ENCODE measurements at regions not wholly inside any gene's neighbourhood (a gene's known extent, or its start where the extent isn't known, plus 50 kb on each side); places are given as distances from the start of the nearest gene placed in this dataset.
"Not testable (repeated sequence)": the region's sequence is repeated elsewhere in the genome, so short reads cannot be mapped to it uniquely, and the experiment has no call there.

GRCh38 chr10:31130406-31130805, 98.7 kb upstream of the ZNF438 start:
- peaks cover 32% of the 10 kb centered on the region for H3K4me1 Mint-ChIP-seq
- no peak for DNase-seq
- H3K36me3 Mint-ChIP-seq (ENCODE audit: low read depth) = no peaks in the 10 kb centered on the region
- H3K9me3 Mint-ChIP-seq = no peaks in the 10 kb centered on the region
- no peak overlapping the region for H3K27ac Mint-ChIP-seq
- intact Hi-C loops (cut with micrococcal nuclease) = loop anchor here (10.0 kb wide), 4 partner anchors 46 to 696 kb away; partner anchors contain the start of gene MAP3K8
- H3K27me3 Mint-ChIP-seq = no peaks in the 10 kb centered on the region
- no peak overlapping the region for H3K4me3 Mint-ChIP-seq

- intact Hi-C loops (cut with micrococcal nuclease) = loop anchor here (10.0 kb wide), 4 partner anchors 46 to 696 kb away; partner anchors contain the start of gene MAP3K8
- H3K9me3 Mint-ChIP-seq = no peaks in the 10 kb centered on the region
- peaks cover 37% of the 10 kb centered on the region for H3K4me1 Mint-ChIP-seq
Measured at GRCh38 chr10:31131251-31131650, 99.6 kb upstream of the ZNF438 start.

GRCh38 chr10:31132681-31133244, 101.1 kb upstream of the ZNF438 start:
- no peak for DNase-seq
- H3K27ac Mint-ChIP-seq = peak overlapping the region; percentile 98
- no peaks in the 10 kb centered on the region for H3K9me3 Mint-ChIP-seq
- H3K36me3 Mint-ChIP-seq (ENCODE audit: low read depth) = no peaks in the 10 kb centered on the region
- H3K27me3 Mint-ChIP-seq = no peaks in the 10 kb centered on the region
- H3K4me3 Mint-ChIP-seq = peak overlapping the region; percentile 87
- H3K4me1 Mint-ChIP-seq = peaks cover 42% of the 10 kb centered on the region
- intact Hi-C loops (cut with micrococcal nuclease) = loop anchor here (10.0 kb wide), 4 partner anchors 48 to 698 kb away; partner anchors contain the start of gene MAP3K8

More at GRCh38 chr10:31131251-31131650, 99.6 kb upstream of the ZNF438 start:
- H3K27me3 Mint-ChIP-seq = no peaks in the 10 kb centered on the region
- H3K36me3 Mint-ChIP-seq (ENCODE audit: low read depth) = no peaks in the 10 kb centered on the region
- H3K27ac Mint-ChIP-seq = no peak overlapping the region
- DNase-seq = no peak
- H3K4me3 Mint-ChIP-seq = no peak overlapping the region

GRCh38 chr10:31133251-31133791, 101.7 kb upstream of the ZNF438 start:
- Mint-ChIP-seq H3K4me1 (peaks cover 43% of the 10 kb centered on the region), H3K36me3 (ENCODE audit: low read depth) (no peaks in the 10 kb centered on the region), H3K27ac (peak overlapping the region; percentile 98), H3K27me3 (no peaks in the 10 kb centered on the region), H3K4me3 (peak overlapping the region; percentile 87), H3K9me3 (no peaks in the 10 kb centered on the region)
- no peak for DNase-seq
- intact Hi-C loops (cut with micrococcal nuclease) = loop anchor here (10.0 kb wide), 4 partner anchors 49 to 699 kb away; partner anchors contain the start of gene MAP3K8

- Mint-ChIP-seq H3K27ac (peak overlapping the region; percentile 98), H3K4me1 (peaks cover 43% of the 10 kb centered on the region), H3K27me3 (no peaks in the 10 kb centered on the region), H3K4me3 (peak overlapping the region; percentile 87), H3K36me3 (ENCODE audit: low read depth) (no peaks in the 10 kb centered on the region), H3K9me3 (no peaks in the 10 kb centered on the region)
- peak; percentile 85 for DNase-seq
- intact Hi-C loops (cut with micrococcal nuclease) = loop anchor here (1.0 to 10.0 kb wide), 9 partner anchors 8 to 699 kb away; partner anchors contain the start of gene MAP3K8
Measured at GRCh38 chr10:31133792-31134310, 102.2 kb upstream of the ZNF438 start.

- H3K27me3 Mint-ChIP-seq = no peaks in the 10 kb centered on the region
- H3K27ac Mint-ChIP-seq = peak overlapping the region; percentile 98
- no peaks in the 10 kb centered on the region for H3K9me3 Mint-ChIP-seq
- H3K36me3 Mint-ChIP-seq (ENCODE audit: low read depth) = no peaks in the 10 kb centered on the region
- DNase-seq = peak; percentile 79
- H3K4me1 Mint-ChIP-seq = peaks cover 42% of the 10 kb centered on the region
- peak overlapping the region; percentile 87 for H3K4me3 Mint-ChIP-seq
- intact Hi-C loops (cut with micrococcal nuclease) = loop anchor here (1.0 to 10.0 kb wide), 9 partner anchors 8 to 700 kb away; partner anchors contain the start of gene MAP3K8
Measured at GRCh38 chr10:31134311-31134952, 102.8 kb upstream of the ZNF438 start.

GRCh38 chr10:31135171-31135570, 103.5 kb upstream of the ZNF438 start:
- no peaks in the 10 kb centered on the region for H3K36me3 Mint-ChIP-seq (ENCODE audit: low read depth)
- H3K27me3 Mint-ChIP-seq = no peaks in the 10 kb centered on the region
- peak overlapping the region; percentile 98 for H3K27ac Mint-ChIP-seq
- intact Hi-C loops (cut with micrococcal nuclease) = loop anchor here (2.0 to 10.0 kb wide), 5 partner anchors 50 to 700 kb away; partner anchors contain the start of gene MAP3K8
- DNase-seq = no peak
- H3K9me3 Mint-ChIP-seq = no peaks in the 10 kb centered on the region
- H3K4me3 Mint-ChIP-seq = peak overlapping the region; percentile 87
- H3K4me1 Mint-ChIP-seq = peaks cover 42% of the 10 kb centered on the region

GRCh38 chr10:31135791-31136190, 104.1 kb upstream of the ZNF438 start:
- not testable (repeated sequence) for H3K27me3 Mint-ChIP-seq; H3K36me3 Mint-ChIP-seq (ENCODE audit: low read depth); H3K9me3 Mint-ChIP-seq; DNase-seq
- H3K27ac Mint-ChIP-seq = peak overlapping the region; percentile 98
- intact Hi-C loops (cut with micrococcal nuclease) = loop anchor here (1.0 to 10.0 kb wide), 6 partner anchors 51 to 701 kb away; partner anchors contain the start of gene MAP3K8
- peak overlapping the region; percentile 7 for H3K4me3 Mint-ChIP-seq
- peaks cover 42% of the 10 kb centered on the region for H3K4me1 Mint-ChIP-seq

GRCh38 chr10:31136386-31136785, 104.7 kb upstream of the ZNF438 start:
- peaks cover 42% of the 10 kb centered on the region for H3K4me1 Mint-ChIP-seq
- no peak for DNase-seq
- peak overlapping the region; percentile 7 for H3K4me3 Mint-ChIP-seq
- H3K27me3 Mint-ChIP-seq = no peaks in the 10 kb centered on the region
- H3K27ac Mint-ChIP-seq = peak overlapping the region; percentile 98
- intact Hi-C loops (cut with micrococcal nuclease) = loop anchor here (1.0 to 10.0 kb wide), 5 partner anchors 52 to 702 kb away; partner anchors contain the start of gene MAP3K8
- H3K36me3 Mint-ChIP-seq (ENCODE audit: low read depth) = no peaks in the 10 kb centered on the region
- no peaks in the 10 kb centered on the region for H3K9me3 Mint-ChIP-seq

GRCh38 chr10:31136930-31137885, 105.5 kb upstream of the ZNF438 start:
- intact Hi-C loops (cut with micrococcal nuclease) = loop anchor here (1.0 to 10.0 kb wide), 5 partner anchors 52 to 702 kb away; partner anchors contain the start of gene MAP3K8
- DNase-seq = peak; percentile 78
- peaks cover 43% of the 10 kb centered on the region for H3K4me1 Mint-ChIP-seq
- H3K27me3 Mint-ChIP-seq = no peaks in the 10 kb centered on the region
- no peaks in the 10 kb centered on the region for H3K36me3 Mint-ChIP-seq (ENCODE audit: low read depth)
- H3K27ac Mint-ChIP-seq = peak overlapping the region; percentile 98
- H3K9me3 Mint-ChIP-seq = no peaks in the 10 kb centered on the region
- H3K4me3 Mint-ChIP-seq = peak overlapping the region; percentile 46

- Mint-ChIP-seq H3K4me1 (peaks cover 37% of the 10 kb centered on the region), H3K9me3 (no peaks in the 10 kb centered on the region), H3K36me3 (ENCODE audit: low read depth) (no peaks in the 10 kb centered on the region), H3K4me3 (no peak overlapping the region), H3K27ac (no peak overlapping the region), H3K27me3 (no peaks in the 10 kb centered on the region)
- intact Hi-C loops (cut with micrococcal nuclease) = loop anchor here (10.0 kb wide), 4 partner anchors 53 to 703 kb away; partner anchors contain the start of gene MAP3K8
- DNase-seq = no peak
Measured at GRCh38 chr10:31138026-31138553, 106.4 kb upstream of the ZNF438 start.

- intact Hi-C loops (cut with micrococcal nuclease) = loop anchor here (10.0 kb wide), 4 partner anchors 55 to 705 kb away; partner anchors contain the start of gene MAP3K8
- peaks cover 38% of the 10 kb centered on the region for H3K4me1 Mint-ChIP-seq
- DNase-seq = peak; percentile 55
- no peaks in the 10 kb centered on the region for H3K9me3 Mint-ChIP-seq
- H3K36me3 Mint-ChIP-seq (ENCODE audit: low read depth) = peaks cover 2% of the 10 kb centered on the region
- no peaks in the 10 kb centered on the region for H3K27me3 Mint-ChIP-seq
- H3K4me3 Mint-ChIP-seq = no peak overlapping the region
- H3K27ac Mint-ChIP-seq = no peak overlapping the region
Measured at GRCh38 chr10:31139497-31139896, 107.8 kb upstream of the ZNF438 start.

Measured in activated CD4-positive, alpha-beta T cell treated with anti-CD3 and anti-CD28 coated beads, Interleukin-2, amount 10 ng/mL, durations not matched to agents 24 days and 14 days (primary cell).